ENCODE measurements at regions not wholly inside any gene's neighbourhood (a gene's known extent, or its start where the extent isn't known, plus 50 kb on each side); places are given as distances from the start of the nearest gene placed in this dataset.

- Histone ChIP-seq H3K4me1 (ENCODE audit: insufficient read depth) (no peaks in the 10 kb centered on the region), H3K27ac (no peak overlapping the region), H3K9me3 (no peaks in the 10 kb centered on the region), H3K4me3 (no peak overlapping the region), H3K27me3 (no peaks in the 10 kb centered on the region), H3K36me3 (no peaks in the 10 kb centered on the region)
- DNase-seq, result no peak
- intact Hi-C loops (cut with DNase I), result no loop called here
- TF ChIP-seq POLR2A (IDR thresholded peaks at IDR 0.05), result no peak
- TF ChIP-seq CTCF (IDR thresholded peaks at IDR 0.05), result no peak
- no peak for TF ChIP-seq EP300 (IDR thresholded peaks at IDR 0.05)
- WGBS, 3 donors, result 87 to 91% (median 88%) methylated on average over 23 of the region's 23 CpGs
Measured at GRCh38 chr22:48701296-48702030, 1126.2 kb downstream of the BRD1 start.

GRCh38 chr22:48700566-48701295 is 1126.9 kb downstream of the BRD1 start:
- H3K27me3 ChIP-seq, result no peaks in the 10 kb centered on the region
- 83 to 87% (median 85%) methylated on average over 19 of the region's 19 CpGs for WGBS, 3 donors
- H3K36me3 ChIP-seq, result no peaks in the 10 kb centered on the region
- TF ChIP-seq CTCF (IDR thresholded peaks at IDR 0.05) (no peak), POLR2A (IDR thresholded peaks at IDR 0.05) (no peak), EP300 (IDR thresholded peaks at IDR 0.05) (no peak)
- intact Hi-C loops (cut with DNase I), result no loop called here
- H3K4me3 ChIP-seq, result no peak overlapping the region
- no peak for DNase-seq
- no peak overlapping the region for H3K27ac ChIP-seq
- H3K9me3 ChIP-seq, result no peaks in the 10 kb centered on the region
- no peaks in the 10 kb centered on the region for H3K4me1 ChIP-seq (ENCODE audit: insufficient read depth)

GRCh38 chr22:48700180-48700565 is 1127.5 kb downstream of the BRD1 start:
- DNase-seq, result no peak
- no peaks in the 10 kb centered on the region for H3K36me3 ChIP-seq
- 81 to 92% (median 91%) methylated on average over 13 of the region's 13 CpGs for WGBS, 3 donors
- TF ChIP-seq CTCF (IDR thresholded peaks at IDR 0.05) (no peak), POLR2A (IDR thresholded peaks at IDR 0.05) (no peak), EP300 (IDR thresholded peaks at IDR 0.05) (no peak)
- intact Hi-C loops (cut with DNase I), result no loop called here
- H3K9me3 ChIP-seq, result no peaks in the 10 kb centered on the region
- H3K27ac ChIP-seq, result no peak overlapping the region
- no peaks in the 10 kb centered on the region for H3K27me3 ChIP-seq
- H3K4me3 ChIP-seq, result no peak overlapping the region
- H3K4me1 ChIP-seq (ENCODE audit: insufficient read depth), result no peaks in the 10 kb centered on the region

GRCh38 chr22:48699511-48699910 is 1128.2 kb downstream of the BRD1 start:
- no peak for TF ChIP-seq CTCF (IDR thresholded peaks at IDR 0.05)
- TF ChIP-seq EP300 (IDR thresholded peaks at IDR 0.05), result no peak
- TF ChIP-seq POLR2A (IDR thresholded peaks at IDR 0.05), result no peak
- WGBS, 3 donors, result 84 to 91% (median 90%) methylated on average over 17 of the region's 17 CpGs
- DNase-seq, result no peak

More at GRCh38 chr22:48699511-48699910, 1128.2 kb downstream of the BRD1 start:
- intact Hi-C loops (cut with DNase I), result no loop called here
- Histone ChIP-seq H3K4me3 (no peak overlapping the region), H3K4me1 (ENCODE audit: insufficient read depth) (no peaks in the 10 kb centered on the region), H3K27ac (no peak overlapping the region), H3K36me3 (no peaks in the 10 kb centered on the region), H3K9me3 (no peaks in the 10 kb centered on the region), H3K27me3 (no peaks in the 10 kb centered on the region)
